ENCODE measurements at regions not wholly inside any gene's neighbourhood (a gene's known extent, or its start where the extent isn't known, plus 50 kb on each side); places are given as distances from the start of the nearest gene placed in this dataset.
"Not testable (repeated sequence)": the region's sequence is repeated elsewhere in the genome, so short reads cannot be mapped to it uniquely, and the experiment has no call there.

- Mint-ChIP-seq H3K36me3 (ENCODE audit: insufficient read depth in 2 of 2) (peaks cover 0 to 1% of the 10 kb centered on the region in 2 donors), H3K4me1 (ENCODE audit: low read depth) (peaks cover 20% of the 10 kb centered on the region), H3K27me3 (ENCODE audit: low read depth) (peaks cover 18% of the 10 kb centered on the region), H3K9me3 (no peaks in the 10 kb centered on the region), H3K4me3 (no peak overlapping the region), H3K27ac (no peak overlapping the region)
- ATAC-seq (replicated peaks in 1 of 2), result no peak
- DNase-seq, result no peak
These were observed 58.0 kb upstream of the AHI1 start for GRCh38 chr6:135555550-135555949.

- Mint-ChIP-seq H3K9me3 (peaks cover 0 to 2% of the 10 kb centered on the region in 2 donors), H3K27me3 (ENCODE audit: low read depth) (peaks cover 10% of the 10 kb centered on the region), H3K4me1 (ENCODE audit: low read depth) (peaks cover 32% of the 10 kb centered on the region), H3K27ac (no peak overlapping the region), H3K4me3 (no peak overlapping the region), H3K36me3 (ENCODE audit: insufficient read depth in 2 of 2) (peaks cover 0 to 1% of the 10 kb centered on the region in 2 donors)
- ATAC-seq (replicated peaks in 1 of 2), result no peak
- no peak for DNase-seq
These were observed 60.0 kb upstream of the AHI1 start for GRCh38 chr6:135557582-135557981.

GRCh38 chr6:135565605-135566004 lies 68.1 kb upstream of the AHI1 start:
- peaks cover 5 to 11% of the 10 kb centered on the region in 2 donors for H3K36me3 Mint-ChIP-seq (ENCODE audit: insufficient read depth in 2 of 2)
- not testable (repeated sequence) for ATAC-seq (replicated peaks in 1 of 2); H3K27me3 Mint-ChIP-seq (ENCODE audit: low read depth); H3K9me3 Mint-ChIP-seq; DNase-seq; H3K27ac Mint-ChIP-seq; H3K4me3 Mint-ChIP-seq
- peaks cover 56% of the 10 kb centered on the region for H3K4me1 Mint-ChIP-seq (ENCODE audit: low read depth)

- H3K36me3 Mint-ChIP-seq (ENCODE audit: insufficient read depth in 2 of 2), result peaks cover 5 to 15% of the 10 kb centered on the region in 2 donors
These were observed 69.0 kb upstream of the AHI1 start for GRCh38 chr6:135566311-135567068.

GRCh38 chr6:135567375-135568083 lies 70.0 kb upstream of the AHI1 start:
- Mint-ChIP-seq H3K27me3 (ENCODE audit: low read depth) (no peaks in the 10 kb centered on the region), H3K27ac (no peak overlapping the region), H3K4me3 (peak overlapping the region; percentile 52 to 59), H3K4me1 (ENCODE audit: low read depth) (peaks cover 44% of the 10 kb centered on the region), H3K36me3 (ENCODE audit: insufficient read depth in 2 of 2) (peaks cover 6 to 16% of the 10 kb centered on the region in 2 donors), H3K9me3 (peaks cover 1 to 8% of the 10 kb centered on the region in 2 donors)
- DNase-seq (no peak), ATAC-seq (replicated peaks in 1 of 2) (peak; percentile 19 to 44)

More at GRCh38 chr6:135566311-135567068, 69.0 kb upstream of the AHI1 start:
- Mint-ChIP-seq H3K4me1 (ENCODE audit: low read depth) (peaks cover 47% of the 10 kb centered on the region), H3K27me3 (ENCODE audit: low read depth) (no peaks in the 10 kb centered on the region), H3K4me3 (peak overlapping the region in 1 of 2 donors; percentile 15), H3K9me3 (peaks cover 1 to 7% of the 10 kb centered on the region in 2 donors), H3K27ac (no peak overlapping the region)
- ATAC-seq (replicated peaks in 1 of 2) (peak; percentile 54 to 64), DNase-seq (peak in 1 of 2 donors; percentile 40)

GRCh38 chr6:135568379-135568778 lies 70.8 kb upstream of the AHI1 start:
- DNase-seq, result peak; percentile 41 to 48
- H3K27ac Mint-ChIP-seq, result peak overlapping the region; percentile 38
- H3K4me1 Mint-ChIP-seq (ENCODE audit: low read depth), result peaks cover 44% of the 10 kb centered on the region
- H3K9me3 Mint-ChIP-seq, result peaks cover 1 to 6% of the 10 kb centered on the region in 2 donors
- peak overlapping the region; percentile 52 to 72 for H3K4me3 Mint-ChIP-seq
- peak; percentile 84 to 91 for ATAC-seq (replicated peaks in 1 of 2)
- H3K36me3 Mint-ChIP-seq (ENCODE audit: insufficient read depth in 2 of 2), result peaks cover 4 to 12% of the 10 kb centered on the region in 2 donors
- no peaks in the 10 kb centered on the region for H3K27me3 Mint-ChIP-seq (ENCODE audit: low read depth)

- peaks cover 1 to 3% of the 10 kb centered on the region in 2 donors for H3K9me3 Mint-ChIP-seq
- no peak overlapping the region for H3K4me3 Mint-ChIP-seq
- peaks cover 1 to 5% of the 10 kb centered on the region in 2 donors for H3K36me3 Mint-ChIP-seq (ENCODE audit: insufficient read depth in 2 of 2)
- H3K4me1 Mint-ChIP-seq (ENCODE audit: low read depth), result peaks cover 51% of the 10 kb centered on the region
- DNase-seq (no peak), ATAC-seq (replicated peaks in 1 of 2) (no peak)
- no peaks in the 10 kb centered on the region for H3K27me3 Mint-ChIP-seq (ENCODE audit: low read depth)
- H3K27ac Mint-ChIP-seq, result no peak overlapping the region
These were observed 74.5 kb upstream of the AHI1 start for GRCh38 chr6:135572051-135572450.

- H3K36me3 Mint-ChIP-seq (ENCODE audit: insufficient read depth in 2 of 2), result peaks cover 3 to 13% of the 10 kb centered on the region in 2 donors
- H3K4me3 Mint-ChIP-seq, result no peak overlapping the region
- H3K27ac Mint-ChIP-seq, result no peak overlapping the region
- peaks cover 44% of the 10 kb centered on the region for H3K4me1 Mint-ChIP-seq (ENCODE audit: low read depth)
- H3K9me3 Mint-ChIP-seq, result peaks cover 1 to 3% of the 10 kb centered on the region in 2 donors
- ATAC-seq (replicated peaks in 1 of 2) (no peak), DNase-seq (no peak)
- no peaks in the 10 kb centered on the region for H3K27me3 Mint-ChIP-seq (ENCODE audit: low read depth)
These were observed 78.1 kb upstream of the AHI1 start for GRCh38 chr6:135575629-135576028.

GRCh38 chr6:135576055-135576454 lies 78.5 kb upstream of the AHI1 start:
- Mint-ChIP-seq H3K36me3 (ENCODE audit: insufficient read depth in 2 of 2) (peaks cover 3 to 14% of the 10 kb centered on the region in 2 donors), H3K9me3 (peaks cover 1 to 3% of the 10 kb centered on the region in 2 donors), H3K4me3 (peak overlapping the region; percentile 47 to 49), H3K27ac (peak overlapping the region; percentile 57), H3K4me1 (ENCODE audit: low read depth) (peaks cover 44% of the 10 kb centered on the region), H3K27me3 (ENCODE audit: low read depth) (no peaks in the 10 kb centered on the region)
- DNase-seq, result no peak
- no peak for ATAC-seq (replicated peaks in 1 of 2)

GRCh38 chr6:135577059-135577538 lies 79.6 kb upstream of the AHI1 start:
- peak overlapping the region; percentile 94 for H3K27ac Mint-ChIP-seq
- no peaks in the 10 kb centered on the region for H3K9me3 Mint-ChIP-seq
- peak overlapping the region; percentile 57 to 76 for H3K4me3 Mint-ChIP-seq
- no peaks in the 10 kb centered on the region for H3K27me3 Mint-ChIP-seq (ENCODE audit: low read depth)
- H3K4me1 Mint-ChIP-seq (ENCODE audit: low read depth), result peaks cover 44% of the 10 kb centered on the region
- DNase-seq, result peak in 1 of 2 donors; percentile 22
- H3K36me3 Mint-ChIP-seq (ENCODE audit: insufficient read depth in 2 of 2), result peaks cover 2 to 14% of the 10 kb centered on the region in 2 donors
- peak; percentile 96 to 97 for ATAC-seq (replicated peaks in 1 of 2)

GRCh38 chr6:135578976-135579375 lies 81.4 kb upstream of the AHI1 start:
- peaks cover 2 to 17% of the 10 kb centered on the region in 2 donors for H3K36me3 Mint-ChIP-seq (ENCODE audit: insufficient read depth in 2 of 2)
- H3K27me3 Mint-ChIP-seq (ENCODE audit: low read depth), result no peaks in the 10 kb centered on the region
- ATAC-seq (replicated peaks in 1 of 2), result no peak
- no peak overlapping the region for H3K27ac Mint-ChIP-seq
- no peak overlapping the region for H3K4me3 Mint-ChIP-seq
- H3K4me1 Mint-ChIP-seq (ENCODE audit: low read depth), result peaks cover 54% of the 10 kb centered on the region
- peaks cover 0 to 3% of the 10 kb centered on the region in 2 donors for H3K9me3 Mint-ChIP-seq
- no peak for DNase-seq

GRCh38 chr6:135581211-135581610 lies 83.7 kb upstream of the AHI1 start:
- H3K27me3 Mint-ChIP-seq (ENCODE audit: low read depth), result no peaks in the 10 kb centered on the region
- peaks cover 0 to 3% of the 10 kb centered on the region in 2 donors for H3K9me3 Mint-ChIP-seq
- peaks cover 63% of the 10 kb centered on the region for H3K4me1 Mint-ChIP-seq (ENCODE audit: low read depth)
- DNase-seq (no peak), ATAC-seq (replicated peaks in 1 of 2) (no peak)
- no peak overlapping the region for H3K27ac Mint-ChIP-seq
- no peak overlapping the region for H3K4me3 Mint-ChIP-seq
- H3K36me3 Mint-ChIP-seq (ENCODE audit: insufficient read depth in 2 of 2), result peaks cover 2 to 17% of the 10 kb centered on the region in 2 donors

GRCh38 chr6:135583256-135583761 lies 85.8 kb upstream of the AHI1 start:
- H3K27me3 Mint-ChIP-seq (ENCODE audit: low read depth), result no peaks in the 10 kb centered on the region
- H3K4me3 Mint-ChIP-seq, result peak overlapping the region; percentile 35 to 50
- H3K36me3 Mint-ChIP-seq (ENCODE audit: insufficient read depth in 2 of 2), result peaks cover 5 to 18% of the 10 kb centered on the region in 2 donors
- H3K4me1 Mint-ChIP-seq (ENCODE audit: low read depth), result peaks cover 60% of the 10 kb centered on the region
- peak; percentile 63 to 75 for ATAC-seq (replicated peaks in 1 of 2)
- H3K27ac Mint-ChIP-seq, result peak overlapping the region; percentile 22
- H3K9me3 Mint-ChIP-seq, result peaks cover 5 to 7% of the 10 kb centered on the region in 2 donors
- no peak for DNase-seq

Data from activated T-cell treated with anti-CD3 and anti-CD28 coated beads, Interleukin-2, amount 50 U/mL, for 72 hours (primary cell).